ENCODE measurements at regions not wholly inside any gene's neighbourhood (a gene's known extent, or its start where the extent isn't known, plus 50 kb on each side); places are given as distances from the start of the nearest gene placed in this dataset.

GRCh38 chr18:8496186-8496585 lies 113.1 kb upstream of the RAB12 start:
- Histone ChIP-seq H3K4me2 (ENCODE audit: low read length) (no peak overlapping the region), H3K4me1 (ENCODE audit: control insufficient read depth in 1 of 2, insufficient read depth in 2 of 2, low read length in 2 of 2) (peaks cover 6 to 8% of the 10 kb centered on the region in 2 experiments; a peak in 2 of 4 replicates), H3K4me3 (replicated peaks in 1 of 2; ENCODE audit: low read depth in 1 of 2, low read length in 2 of 2) (no peak overlapping the region), H3K27me3 (ENCODE audit: insufficient read depth, low read length) (peaks cover 8% of the 10 kb centered on the region), H4K20me1 (ENCODE audit: insufficient read depth) (no peaks in the 10 kb centered on the region), H2AFZ (ENCODE audit: low read depth, low read length, poor library complexity, severe bottlenecking) (no peak overlapping the region), H3K79me2 (ENCODE audit: insufficient read depth, low read length) (no peaks in the 10 kb centered on the region), H3K9ac (ENCODE audit: low read length) (no peak overlapping the region), H3K36me3 (ENCODE audit: control insufficient read depth in 1 of 2, insufficient read depth in 2 of 2, low read length in 2 of 2) (no peaks in the 10 kb centered on the region), H3K27ac (ENCODE audit: low read depth, low read length) (no peak overlapping the region), H3K9me2 (ENCODE audit: insufficient read depth) (no peaks in the 10 kb centered on the region), H3K9me3 (ENCODE audit: control insufficient read depth in 1 of 2, insufficient read depth in 1 of 2, low read depth in 1 of 2, low read length in 2 of 2) (no peaks in the 10 kb centered on the region)
- ChIA-PET RAD21 (ENCODE audit: low non-redundant PET in 1 of 2, low total read pairs in 2 of 2, uncharacterized antibody in 2 of 2, unreplicated experiment in 2 of 2) (no interaction called here), CTCF (no interaction called here), POLR2A (no interaction called here)
- no peak for DNase-seq (ENCODE audit: low read depth, low spot score)
- no TSS peak for BruUV-seq (replicated peaks)
- ATAC-seq, result no peak
- intact Hi-C loops (cut with micrococcal nuclease), result no loop called here
- TF ChIP-seq FOSL1 (IDR thresholded peaks at IDR 0.05; ENCODE audit: low read depth), result no peak
- TF ChIP-seq EZH2phosphoT487 (IDR thresholded peaks at IDR 0.05; ENCODE audit: borderline replicate concordance), result no peak
- no peak for TF ChIP-seq CTCF (IDR thresholded peaks at IDR 0.05 in 2 of 3, conservative IDR thresholded peaks at IDR 0.05 in 1 of 3; ENCODE audit: borderline replicate concordance in 1 of 3, insufficient read depth in 1 of 3, low read depth in 2 of 3, low read length in 2 of 3)
- TF ChIP-seq EZH2 (IDR thresholded peaks at IDR 0.05), result no peak
- no peak for TF ChIP-seq SP1 (IDR thresholded peaks at IDR 0.05; ENCODE audit: low read depth)
- TF ChIP-seq TCF7L2 (IDR thresholded peaks at IDR 0.05; ENCODE audit: borderline replicate concordance, extremely low read depth, insufficient read depth, insufficient read length), result no peak
- no peak for TF ChIP-seq ZFX (IDR thresholded peaks at IDR 0.05)
- TF ChIP-seq RAD21 (IDR thresholded peaks at IDR 0.05; ENCODE audit: low read depth), result no peak
- TF ChIP-seq CBX3 (IDR thresholded peaks at IDR 0.05; ENCODE audit: low read depth), result no peak
- no peak for TF ChIP-seq EGR1 (IDR thresholded peaks at IDR 0.05; ENCODE audit: low read depth)
- no peak for TF ChIP-seq POLR2AphosphoS5 (IDR thresholded peaks at IDR 0.05; ENCODE audit: low read depth, low read length)
- TF ChIP-seq POLR2A (IDR thresholded peaks at IDR 0.05; ENCODE audit: borderline replicate concordance, extremely low read depth, insufficient read depth, insufficient read length), result no peak
- TF ChIP-seq JUND (IDR thresholded peaks at IDR 0.05), result no peak
- no peak for TF ChIP-seq REST (IDR thresholded peaks at IDR 0.05; ENCODE audit: low read depth)
- TF ChIP-seq MAX (IDR thresholded peaks at IDR 0.05), result no peak
- TF ChIP-seq SRF (IDR thresholded peaks at IDR 0.05; ENCODE audit: low read depth), result no peak
